ENCODE measurements at regions not wholly inside any gene's neighbourhood (a gene's known extent, or its start where the extent isn't known, plus 50 kb on each side); places are given as distances from the start of the nearest gene placed in this dataset.

- H3K27me3 ChIP-seq (ENCODE audit: insufficient read depth, low read length), result no peaks in the 10 kb centered on the region
- H3K9me3 ChIP-seq (ENCODE audit: low read depth, low read length), result no peaks in the 10 kb centered on the region
- no peak overlapping the region for H3K4me3 ChIP-seq (ENCODE audit: low read length)
- H3K4me1 ChIP-seq (ENCODE audit: insufficient read depth, low read length), result no peaks in the 10 kb centered on the region
These were observed 150.7 kb upstream of the IRX2 start for GRCh38 chr5:2902186-2902585.

GRCh38 chr5:2901511-2901910 is 150.0 kb upstream of the IRX2 start:
- no peaks in the 10 kb centered on the region for H3K9me3 ChIP-seq (ENCODE audit: low read depth, low read length)
- H3K4me3 ChIP-seq (ENCODE audit: low read length), result no peak overlapping the region
- H3K4me1 ChIP-seq (ENCODE audit: insufficient read depth, low read length), result no peaks in the 10 kb centered on the region
- H3K27me3 ChIP-seq (ENCODE audit: insufficient read depth, low read length), result no peaks in the 10 kb centered on the region

- Histone ChIP-seq H3K9me3 (ENCODE audit: low read depth, low read length) (no peaks in the 10 kb centered on the region), H3K4me1 (ENCODE audit: insufficient read depth, low read length) (no peaks in the 10 kb centered on the region), H3K4me3 (ENCODE audit: low read length) (no peak overlapping the region), H3K27me3 (ENCODE audit: insufficient read depth, low read length) (no peaks in the 10 kb centered on the region)
These were observed 149.6 kb upstream of the IRX2 start for GRCh38 chr5:2901096-2901495.

- no peaks in the 10 kb centered on the region for H3K9me3 ChIP-seq (ENCODE audit: low read depth, low read length)
- no peaks in the 10 kb centered on the region for H3K4me1 ChIP-seq (ENCODE audit: insufficient read depth, low read length)
- H3K27me3 ChIP-seq (ENCODE audit: insufficient read depth, low read length), result no peaks in the 10 kb centered on the region
- H3K4me3 ChIP-seq (ENCODE audit: low read length), result no peak overlapping the region
These were observed 148.9 kb upstream of the IRX2 start for GRCh38 chr5:2900360-2900759.

GRCh38 chr5:2899311-2899710 is 147.8 kb upstream of the IRX2 start:
- no peaks in the 10 kb centered on the region for H3K9me3 ChIP-seq (ENCODE audit: low read depth, low read length)
- no peaks in the 10 kb centered on the region for H3K4me1 ChIP-seq (ENCODE audit: insufficient read depth, low read length)
- no peaks in the 10 kb centered on the region for H3K27me3 ChIP-seq (ENCODE audit: insufficient read depth, low read length)
- no peak overlapping the region for H3K4me3 ChIP-seq (ENCODE audit: low read length)

GRCh38 chr5:2898661-2899060 is 147.2 kb upstream of the IRX2 start:
- H3K9me3 ChIP-seq (ENCODE audit: low read depth, low read length), result no peaks in the 10 kb centered on the region
- H3K27me3 ChIP-seq (ENCODE audit: insufficient read depth, low read length), result no peaks in the 10 kb centered on the region
- H3K4me1 ChIP-seq (ENCODE audit: insufficient read depth, low read length), result no peaks in the 10 kb centered on the region
- no peak overlapping the region for H3K4me3 ChIP-seq (ENCODE audit: low read length)

GRCh38 chr5:2897276-2897961 is 145.9 kb upstream of the IRX2 start:
- Histone ChIP-seq H3K4me1 (ENCODE audit: insufficient read depth, low read length) (no peaks in the 10 kb centered on the region), H3K9me3 (ENCODE audit: low read depth, low read length) (no peaks in the 10 kb centered on the region), H3K4me3 (ENCODE audit: low read length) (no peak overlapping the region), H3K27me3 (ENCODE audit: insufficient read depth, low read length) (no peaks in the 10 kb centered on the region)

GRCh38 chr5:2896371-2897275 is 145.1 kb upstream of the IRX2 start:
- no peaks in the 10 kb centered on the region for H3K9me3 ChIP-seq (ENCODE audit: low read depth, low read length)
- no peaks in the 10 kb centered on the region for H3K27me3 ChIP-seq (ENCODE audit: insufficient read depth, low read length)
- no peak overlapping the region for H3K4me3 ChIP-seq (ENCODE audit: low read length)
- no peaks in the 10 kb centered on the region for H3K4me1 ChIP-seq (ENCODE audit: insufficient read depth, low read length)

- Histone ChIP-seq H3K9me3 (ENCODE audit: low read depth, low read length) (no peaks in the 10 kb centered on the region), H3K4me3 (ENCODE audit: low read length) (no peak overlapping the region), H3K4me1 (ENCODE audit: insufficient read depth, low read length) (no peaks in the 10 kb centered on the region), H3K27me3 (ENCODE audit: insufficient read depth, low read length) (no peaks in the 10 kb centered on the region)
These were observed 144.4 kb upstream of the IRX2 start for GRCh38 chr5:2895876-2896275.

GRCh38 chr5:2895196-2895595 is 143.7 kb upstream of the IRX2 start:
- H3K9me3 ChIP-seq (ENCODE audit: low read depth, low read length), result no peaks in the 10 kb centered on the region
- no peaks in the 10 kb centered on the region for H3K4me1 ChIP-seq (ENCODE audit: insufficient read depth, low read length)
- H3K27me3 ChIP-seq (ENCODE audit: insufficient read depth, low read length), result no peaks in the 10 kb centered on the region
- H3K4me3 ChIP-seq (ENCODE audit: low read length), result no peak overlapping the region

GRCh38 chr5:2894736-2895135 is 143.3 kb upstream of the IRX2 start:
- Histone ChIP-seq H3K27me3 (ENCODE audit: insufficient read depth, low read length) (no peaks in the 10 kb centered on the region), H3K4me3 (ENCODE audit: low read length) (no peak overlapping the region), H3K4me1 (ENCODE audit: insufficient read depth, low read length) (no peaks in the 10 kb centered on the region), H3K9me3 (ENCODE audit: low read depth, low read length) (no peaks in the 10 kb centered on the region)

- Histone ChIP-seq H3K9me3 (ENCODE audit: low read depth, low read length) (no peaks in the 10 kb centered on the region), H3K4me1 (ENCODE audit: insufficient read depth, low read length) (no peaks in the 10 kb centered on the region), H3K27me3 (ENCODE audit: insufficient read depth, low read length) (no peaks in the 10 kb centered on the region), H3K4me3 (ENCODE audit: low read length) (no peak overlapping the region)
These were observed 142.8 kb upstream of the IRX2 start for GRCh38 chr5:2894316-2894715.

- Histone ChIP-seq H3K4me3 (ENCODE audit: low read length) (no peak overlapping the region), H3K9me3 (ENCODE audit: low read depth, low read length) (no peaks in the 10 kb centered on the region)
These were observed 141.1 kb upstream of the IRX2 start for GRCh38 chr5:2892466-2893000.

GRCh38 chr5:2891781-2892180 is 140.3 kb upstream of the IRX2 start:
- Histone ChIP-seq H3K4me3 (ENCODE audit: low read length) (no peak overlapping the region), H3K4me1 (ENCODE audit: insufficient read depth, low read length) (no peaks in the 10 kb centered on the region), H3K27me3 (ENCODE audit: insufficient read depth, low read length) (no peaks in the 10 kb centered on the region), H3K9me3 (ENCODE audit: low read depth, low read length) (no peaks in the 10 kb centered on the region)

More at GRCh38 chr5:2892466-2893000, 141.1 kb upstream of the IRX2 start:
- no peaks in the 10 kb centered on the region for H3K27me3 ChIP-seq (ENCODE audit: insufficient read depth, low read length)
- no peaks in the 10 kb centered on the region for H3K4me1 ChIP-seq (ENCODE audit: insufficient read depth, low read length)

- Histone ChIP-seq H3K4me3 (ENCODE audit: low read length) (no peak overlapping the region), H3K4me1 (ENCODE audit: insufficient read depth, low read length) (no peaks in the 10 kb centered on the region), H3K9me3 (ENCODE audit: low read depth, low read length) (no peaks in the 10 kb centered on the region), H3K27me3 (ENCODE audit: insufficient read depth, low read length) (no peaks in the 10 kb centered on the region)
These were observed 138.5 kb upstream of the IRX2 start for GRCh38 chr5:2890011-2890410.
